Epithelial cell of esophagus (primary cell): ENCODE measurements at regions not wholly inside any gene's neighbourhood (a gene's known extent, or its start where the extent isn't known, plus 50 kb on each side); places are given as distances from the start of the nearest gene placed in this dataset.

ENCODE experiments used
- DNase-seq: peaks from one replicate; pipeline ENCODE4 v3.0.0; 2010; ENCODE audit warnings: low read depth
- H3K4me3 ChIP-seq: 2 replicates; pipeline ENCODE4 v1.5.1; 2011; ENCODE audit warnings: mild to moderate bottlenecking, low read length, control low read depth
- TF ChIP-seq, protein P1 (sequence below): IDR thresholded peaks from 2 replicates; pipeline ENCODE4 v1.5.1; 2011; ENCODE audit warnings: low read depth, mild to moderate bottlenecking, low read length, control low read depth, inconsistent platforms; ENCODE audit not compliant: insufficient read depth; ENCODE audit errors: missing control alignments

- H3K4me3 ChIP-seq = no peak overlapping the region
- TF ChIP-seq, protein P1, sequence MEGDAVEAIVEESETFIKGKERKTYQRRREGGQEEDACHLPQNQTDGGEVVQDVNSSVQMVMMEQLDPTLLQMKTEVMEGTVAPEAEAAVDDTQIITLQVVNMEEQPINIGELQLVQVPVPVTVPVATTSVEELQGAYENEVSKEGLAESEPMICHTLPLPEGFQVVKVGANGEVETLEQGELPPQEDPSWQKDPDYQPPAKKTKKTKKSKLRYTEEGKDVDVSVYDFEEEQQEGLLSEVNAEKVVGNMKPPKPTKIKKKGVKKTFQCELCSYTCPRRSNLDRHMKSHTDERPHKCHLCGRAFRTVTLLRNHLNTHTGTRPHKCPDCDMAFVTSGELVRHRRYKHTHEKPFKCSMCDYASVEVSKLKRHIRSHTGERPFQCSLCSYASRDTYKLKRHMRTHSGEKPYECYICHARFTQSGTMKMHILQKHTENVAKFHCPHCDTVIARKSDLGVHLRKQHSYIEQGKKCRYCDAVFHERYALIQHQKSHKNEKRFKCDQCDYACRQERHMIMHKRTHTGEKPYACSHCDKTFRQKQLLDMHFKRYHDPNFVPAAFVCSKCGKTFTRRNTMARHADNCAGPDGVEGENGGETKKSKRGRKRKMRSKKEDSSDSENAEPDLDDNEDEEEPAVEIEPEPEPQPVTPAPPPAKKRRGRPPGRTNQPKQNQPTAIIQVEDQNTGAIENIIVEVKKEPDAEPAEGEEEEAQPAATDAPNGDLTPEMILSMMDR = no peak
- DNase-seq = no peak
These were observed 320.4 kb upstream of the PDE3A start for GRCh38 chr12:20047901-20048300.

GRCh38 chr12:20050221-20050620, 318.1 kb upstream of the PDE3A start:
- TF ChIP-seq, protein P1 = no peak
- no peak overlapping the region for H3K4me3 ChIP-seq
- DNase-seq = no peak

DNA sequence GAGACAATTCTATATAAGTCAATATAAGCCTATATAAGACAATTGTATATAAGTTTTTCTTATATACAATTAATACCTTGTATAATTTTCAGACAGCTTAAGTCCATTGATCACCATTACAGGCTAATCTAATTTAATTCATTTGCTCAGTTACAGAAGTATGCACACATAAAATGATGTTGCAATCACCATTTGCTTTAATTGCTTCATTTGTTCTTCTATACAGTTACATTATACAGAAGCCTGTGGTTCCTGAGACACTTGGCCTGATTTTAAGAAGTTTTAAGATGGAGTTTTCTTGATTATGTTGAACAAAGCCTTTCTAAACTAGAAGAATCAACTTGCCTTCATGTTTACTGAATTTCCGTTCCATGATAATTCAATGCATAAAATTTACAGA, 314.6 kb upstream of the PDE3A start:
- TF ChIP-seq, protein P1 = no peak
- no peak for DNase-seq
- H3K4me3 ChIP-seq = no peak overlapping the region

DNA sequence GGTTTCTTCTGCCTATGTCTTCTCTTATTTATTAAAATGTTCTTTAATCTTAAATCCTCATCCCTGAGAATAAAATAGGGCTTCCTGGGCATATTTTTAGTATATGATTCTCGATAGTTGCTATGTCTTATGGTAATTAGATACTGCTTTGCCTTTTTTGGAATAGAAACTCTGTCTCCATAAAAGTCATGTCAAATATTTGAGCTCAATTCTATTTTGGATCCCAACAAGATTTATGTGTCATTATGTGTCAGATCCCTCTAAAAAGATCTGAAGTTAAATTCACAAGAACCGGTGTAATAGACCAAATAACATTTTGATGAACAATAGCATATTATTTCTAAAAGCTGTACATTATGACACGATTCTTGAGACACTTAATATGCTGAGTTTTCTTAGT, 312.5 kb upstream of the PDE3A start:
- DNase-seq = no peak
- TF ChIP-seq, protein P1 = no peak
- no peak overlapping the region for H3K4me3 ChIP-seq

- no peak overlapping the region for H3K4me3 ChIP-seq
- TF ChIP-seq, protein P1 = no peak
- no peak for DNase-seq
These were observed 310.9 kb upstream of the PDE3A start for GRCh38 chr12:20057398-20057797.

DNA sequence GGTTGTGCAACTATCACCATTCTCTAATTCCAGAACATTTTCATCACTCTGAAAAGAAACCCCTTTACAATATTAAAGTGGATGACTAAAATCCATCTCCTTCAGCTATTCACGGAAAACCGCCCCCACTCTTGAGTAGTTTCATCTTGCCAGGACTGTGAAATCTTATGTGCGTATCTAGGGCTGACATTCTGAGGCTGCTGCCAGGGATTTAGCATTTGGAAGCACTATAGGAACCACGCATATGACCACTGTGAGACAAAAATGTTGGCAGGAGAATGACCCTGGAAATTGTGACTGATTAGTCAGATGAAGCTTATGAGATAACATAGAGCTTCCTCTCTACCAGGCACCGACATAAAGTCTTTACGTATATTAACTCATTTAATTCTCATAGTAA, 305.2 kb upstream of the PDE3A start:
- H3K4me3 ChIP-seq = no peak overlapping the region
- TF ChIP-seq, protein P1 = no peak
- no peak for DNase-seq

GRCh38 chr12:20077618-20078017, 290.7 kb upstream of the PDE3A start:
- TF ChIP-seq, protein P1 = no peak
- H3K4me3 ChIP-seq = no peak overlapping the region
- no peak for DNase-seq
